Stimulated activated CD4-positive, alpha-beta T cell treated with anti-CD3 and anti-CD28 coated beads, Interleukin-4, amount 100 ng/mL, for 24 hours (primary cell): ENCODE measurements at regions not wholly inside any gene's neighbourhood (a gene's known extent, or its start where the extent isn't known, plus 50 kb on each side); places are given as distances from the start of the nearest gene placed in this dataset.
"Not testable (repeated sequence)": the region's sequence is repeated elsewhere in the genome, so short reads cannot be mapped to it uniquely, and the experiment has no call there.

Experiments used
- DNase-seq: peaks from one replicate; pipeline ENCODE4 v3.0.0-alpha.2; 2020

DNA sequence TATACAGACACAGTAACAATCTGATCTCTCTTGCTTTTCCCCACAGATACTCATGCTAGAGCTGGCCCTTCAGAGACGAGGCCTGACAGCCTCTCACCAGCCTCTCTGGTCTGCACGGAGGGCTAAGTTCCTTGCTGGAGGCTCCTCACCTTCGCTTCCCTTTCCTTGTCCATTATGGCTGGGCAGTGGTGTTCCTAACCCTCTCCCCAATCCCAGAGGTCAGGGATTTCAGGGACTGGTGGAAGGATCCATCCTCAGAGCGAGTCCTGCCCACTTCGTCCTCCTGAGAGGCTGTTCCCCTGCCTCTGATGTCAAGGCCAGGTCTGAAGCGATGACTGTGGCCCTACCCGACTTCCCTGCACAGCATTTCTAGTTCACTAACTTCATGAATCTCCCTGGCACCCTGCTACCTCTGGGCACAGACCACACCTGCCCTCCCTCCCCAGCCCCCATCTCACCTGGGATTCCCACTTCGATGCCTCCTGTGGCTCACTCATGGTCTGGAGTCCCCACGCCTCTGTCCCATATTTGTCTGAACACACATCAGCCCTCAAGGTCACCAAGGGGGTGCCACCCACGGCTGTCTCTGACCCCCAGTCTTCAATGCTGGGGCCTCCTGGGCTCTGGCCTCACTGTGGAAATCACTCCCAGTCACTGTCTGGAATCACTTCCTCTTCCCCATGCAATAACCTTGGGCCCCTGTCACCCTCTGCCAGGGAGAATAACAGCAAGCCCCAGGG, 124.9 kb upstream of the PRR20G start:
- DNase-seq = no peak

DNA sequence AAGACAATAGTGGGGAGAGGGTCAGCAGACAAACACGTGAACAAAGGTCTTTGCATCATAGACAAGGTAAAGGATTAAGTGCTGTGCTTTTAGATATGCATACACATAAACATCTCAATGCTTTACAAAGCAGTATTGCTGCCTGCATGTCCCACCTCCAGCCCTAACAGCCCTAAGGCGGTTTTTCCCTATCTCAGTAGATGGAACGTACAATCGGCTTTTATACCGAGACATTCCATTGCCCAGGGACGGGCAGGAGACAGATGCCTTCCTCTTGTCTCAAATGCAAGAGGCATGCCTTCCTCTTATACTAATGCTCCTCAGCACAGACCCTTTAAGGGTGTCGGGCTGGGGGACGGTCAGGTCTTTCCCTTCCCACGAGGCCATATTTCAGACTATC, 124.0 kb upstream of the PRR20G start:
- DNase-seq = not testable (repeated sequence)

DNA sequence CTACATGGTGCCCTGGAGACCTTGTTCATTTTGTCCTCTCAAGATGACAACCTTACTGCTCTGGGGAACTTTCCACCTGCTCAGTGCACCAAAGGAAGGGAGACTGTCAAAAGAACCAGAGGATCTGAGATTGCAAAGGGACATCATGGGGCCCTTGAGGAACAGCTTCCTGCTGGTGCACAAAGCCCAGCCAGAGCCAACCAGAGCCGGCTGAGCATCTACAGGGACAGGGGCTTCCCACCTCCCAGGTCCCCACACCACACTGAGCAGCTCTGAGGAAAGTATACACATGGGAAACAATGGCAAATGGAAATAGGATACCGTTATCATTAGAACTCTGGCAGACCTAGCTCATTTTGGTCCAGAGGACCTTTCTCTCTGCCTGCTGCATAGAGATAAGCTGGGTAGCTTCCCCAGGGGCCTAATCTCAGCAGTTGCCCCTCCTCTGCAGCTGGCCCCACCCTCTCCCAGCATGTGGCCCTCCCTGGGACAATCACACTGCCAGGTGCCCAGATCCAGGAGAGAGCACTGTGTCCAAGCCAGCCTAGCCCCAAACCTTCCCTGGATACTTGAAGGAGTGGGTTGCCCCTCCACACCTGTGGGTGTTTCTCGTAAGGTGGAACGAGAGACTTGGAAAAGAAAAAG, 123.4 kb upstream of the PRR20G start:
- DNase-seq = no peak

DNA sequence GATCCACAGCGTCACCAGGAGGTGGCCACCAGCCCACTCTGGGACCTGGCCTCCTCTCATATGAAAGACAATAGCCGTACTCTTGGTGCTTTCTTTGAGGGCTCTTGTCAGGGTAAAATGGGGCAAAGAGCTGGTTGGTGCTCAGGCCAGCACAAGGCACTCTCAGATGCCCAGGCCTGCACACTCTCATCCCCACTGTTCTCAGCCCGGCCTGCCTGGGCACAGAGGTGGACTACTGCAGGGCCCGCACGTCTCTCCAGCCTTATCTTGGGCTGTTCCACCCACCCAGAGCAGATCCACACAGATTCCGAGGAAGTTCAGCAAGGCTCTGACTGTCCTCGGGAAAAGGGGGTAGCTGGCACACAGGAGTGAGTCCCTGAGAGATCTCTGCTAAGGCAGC, 122.8 kb upstream of the PRR20G start:
- DNase-seq = no peak

DNA sequence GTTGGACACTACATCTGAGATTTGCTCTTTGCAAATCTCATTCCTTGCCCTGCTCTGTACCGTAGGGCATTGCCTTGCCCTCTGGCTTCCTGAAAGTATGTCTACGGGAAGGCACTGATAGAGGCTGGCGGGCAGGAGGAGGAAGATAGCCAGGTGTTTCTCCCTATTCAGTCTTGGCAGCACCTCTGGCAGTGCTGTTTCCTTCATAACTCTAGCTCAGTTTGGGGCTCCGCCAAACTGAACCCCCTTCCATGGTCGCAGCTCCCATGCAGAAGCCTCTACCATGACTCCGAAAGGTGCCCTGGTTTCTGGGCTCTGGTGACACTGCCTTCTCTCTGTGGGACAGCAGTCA, 122.3 kb upstream of the PRR20G start:
- DNase-seq = no peak

DNA sequence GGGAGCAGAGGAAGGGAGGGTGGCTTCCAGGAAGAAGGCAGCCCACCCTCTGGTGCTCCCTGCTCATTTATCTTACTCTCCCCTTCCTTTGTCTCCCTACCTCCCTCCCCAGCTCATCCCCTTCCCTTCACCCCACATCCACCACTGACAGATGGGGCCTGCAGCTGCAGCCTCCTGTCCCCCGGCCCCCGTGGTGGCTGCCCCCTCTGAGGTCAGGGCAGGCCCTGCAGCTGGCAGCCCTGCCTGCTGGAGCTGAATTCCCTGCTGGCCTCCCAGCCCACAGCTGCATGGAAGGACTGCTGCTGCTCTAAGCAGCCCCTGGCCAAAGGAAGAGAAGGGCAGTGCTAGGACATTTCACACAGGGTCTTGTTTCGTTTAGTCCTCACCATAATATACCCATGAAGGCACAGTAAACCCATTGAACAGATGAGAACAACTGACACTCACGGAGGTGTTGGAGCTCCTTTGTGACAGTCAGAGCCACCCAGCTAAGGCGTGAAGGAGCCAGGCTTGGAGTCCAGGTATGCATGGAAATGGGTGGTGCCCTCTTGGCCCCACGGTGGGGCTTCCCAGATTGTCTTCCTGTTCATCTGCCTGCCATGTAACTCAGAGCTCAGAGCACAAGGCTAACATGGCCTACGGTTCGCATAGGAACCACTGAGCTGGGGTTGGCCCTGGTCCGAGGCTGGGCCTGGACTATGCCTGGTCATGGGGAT, 121.7 kb upstream of the PRR20G start:
- no peak for DNase-seq

DNA sequence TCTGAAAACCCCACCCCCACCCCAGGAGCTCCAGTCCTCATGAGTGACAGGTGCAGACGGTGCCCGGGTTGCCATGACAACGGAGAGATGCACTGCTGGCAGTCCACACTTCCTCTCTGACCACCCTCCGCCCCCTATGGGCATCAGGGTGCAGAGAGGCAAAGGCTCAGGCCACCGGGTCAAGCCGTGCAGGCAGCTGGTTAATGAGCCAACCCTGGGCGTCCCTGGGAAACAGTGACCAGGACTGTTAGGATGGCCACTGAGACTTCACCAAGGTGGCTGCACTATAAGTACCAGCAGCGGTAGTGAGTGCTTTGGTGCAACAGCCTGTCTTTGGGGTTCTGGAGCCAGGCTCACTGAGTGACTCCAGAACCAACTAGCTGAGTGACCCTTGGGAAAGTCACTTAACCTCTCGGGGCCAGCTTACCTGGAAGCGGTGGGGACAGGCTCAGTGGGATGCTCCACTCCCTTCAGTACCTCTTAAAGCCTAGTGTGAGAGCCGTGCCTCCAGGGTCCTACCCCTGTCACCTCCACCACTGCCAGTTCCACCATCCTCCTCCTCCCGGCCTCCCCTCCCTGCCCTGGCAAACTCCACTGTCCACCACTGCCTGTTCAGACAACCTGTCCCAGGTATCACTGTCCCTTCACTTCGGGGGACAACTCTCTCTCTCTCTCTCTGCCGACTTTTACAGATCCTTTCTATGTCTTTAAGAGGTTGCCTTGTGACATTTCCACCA, 121.0 kb upstream of the PRR20G start:
- DNase-seq = no peak

DNA sequence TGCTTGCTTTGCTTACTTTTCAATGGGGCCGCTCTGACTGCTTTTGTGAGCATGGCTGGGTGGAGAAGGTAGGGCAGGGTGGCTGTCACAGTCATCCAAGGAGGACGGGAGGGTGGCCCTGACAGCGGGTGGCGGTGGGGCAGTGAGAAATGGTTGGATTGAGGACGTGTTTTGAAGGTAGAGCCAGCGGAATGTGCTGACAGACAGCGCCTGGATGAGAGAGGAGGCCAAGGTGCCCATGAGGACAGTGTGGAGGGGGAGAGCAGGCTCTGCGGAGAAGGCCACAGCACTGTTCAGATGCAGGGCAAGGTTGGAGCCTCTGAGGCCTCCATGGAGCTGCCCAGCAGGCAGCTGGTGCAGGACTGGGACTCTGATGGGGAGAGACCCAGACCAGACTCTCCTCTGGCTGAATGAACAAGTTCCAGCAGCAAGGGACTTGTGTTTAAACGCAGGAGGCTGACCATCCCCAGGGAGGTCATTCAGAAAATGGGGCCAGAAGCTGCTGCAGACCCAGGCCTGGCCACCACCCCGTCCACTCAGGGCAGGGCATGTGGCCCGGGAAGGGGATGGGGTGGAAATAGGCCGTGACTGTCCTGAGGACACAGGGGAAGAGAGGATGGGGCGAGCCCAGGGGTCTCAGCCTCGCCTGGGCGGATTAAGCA, 120.3 kb upstream of the PRR20G start:
- DNase-seq = no peak

DNA sequence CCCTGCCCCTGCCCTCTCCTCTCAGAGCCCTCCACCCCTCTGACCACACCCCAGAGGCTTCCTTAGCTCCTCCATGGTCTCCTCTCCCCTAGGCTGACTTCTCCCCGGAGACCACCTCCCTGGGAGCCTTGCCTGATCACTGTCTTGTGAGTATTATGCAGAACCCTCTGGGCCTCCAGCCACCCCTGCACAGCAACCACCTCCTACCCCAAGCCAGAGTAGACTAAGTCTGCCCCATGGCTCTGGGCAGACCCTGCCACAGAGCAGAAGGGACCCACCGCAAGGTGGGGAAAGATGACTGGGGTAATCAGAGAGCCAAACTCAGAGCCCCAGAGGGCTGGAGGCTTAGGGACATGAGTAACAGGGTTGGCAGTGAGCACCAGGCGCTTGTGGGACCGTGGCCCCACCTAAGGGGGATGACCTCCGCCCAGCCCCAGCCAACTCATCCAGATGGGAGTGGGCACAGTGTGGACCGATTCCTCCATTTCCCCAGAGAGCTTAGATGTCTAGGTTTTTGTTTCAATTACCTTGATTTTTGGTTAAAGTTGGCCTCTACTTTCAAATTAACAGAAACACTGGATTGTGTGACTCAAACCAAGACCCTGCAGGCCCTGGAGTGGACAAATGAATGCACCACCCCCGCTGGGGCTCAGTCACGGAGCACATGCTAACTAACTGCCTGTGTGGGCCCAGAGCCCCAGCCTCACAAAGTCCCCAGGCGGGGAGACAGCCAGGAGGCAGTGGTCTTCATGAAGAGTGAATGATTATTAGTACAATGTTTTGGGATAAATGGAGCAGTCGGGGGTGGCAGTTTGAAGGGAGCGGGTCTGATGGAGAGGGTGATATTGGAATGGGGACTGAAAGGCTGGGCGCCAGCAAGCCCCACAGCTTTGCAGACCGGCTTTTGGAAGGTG, 119.4 kb upstream of the PRR20G start:
- DNase-seq = no peak

DNA sequence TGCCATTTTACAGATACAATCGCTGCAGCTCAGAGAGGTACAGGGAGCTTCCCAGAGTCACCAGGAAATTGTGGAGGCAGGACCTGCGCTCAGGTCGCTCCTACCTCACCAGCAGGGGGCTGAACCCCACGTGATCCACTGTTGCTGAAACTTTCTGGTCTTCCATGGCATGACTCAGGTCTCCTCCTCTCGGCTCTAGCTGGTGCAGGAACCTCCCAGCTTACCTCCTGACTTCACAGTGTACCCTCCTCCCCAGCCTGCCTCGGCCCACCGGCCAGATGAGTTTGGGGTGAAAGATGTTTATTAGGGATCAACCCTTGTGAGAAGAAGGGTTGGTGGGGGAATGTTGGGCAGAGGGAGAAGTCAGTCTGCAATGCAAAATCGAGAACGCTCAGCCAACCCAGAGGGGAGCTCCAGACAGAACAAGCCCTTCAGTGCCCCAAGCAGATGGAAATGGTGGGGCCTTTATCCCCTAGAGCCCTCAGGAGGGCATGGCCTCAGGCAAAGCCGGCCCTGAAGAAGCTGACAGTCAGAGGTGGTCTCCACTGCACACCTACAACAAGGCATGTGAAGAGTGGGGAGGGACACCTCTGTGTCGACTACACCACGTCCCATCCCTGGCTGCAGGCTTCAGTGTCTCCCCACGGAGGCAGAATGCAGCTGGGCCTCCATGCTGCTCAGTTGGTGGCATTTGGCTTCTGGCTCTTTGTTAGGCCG, 118.6 kb upstream of the PRR20G start:
- peak; percentile 7 for DNase-seq

DNA sequence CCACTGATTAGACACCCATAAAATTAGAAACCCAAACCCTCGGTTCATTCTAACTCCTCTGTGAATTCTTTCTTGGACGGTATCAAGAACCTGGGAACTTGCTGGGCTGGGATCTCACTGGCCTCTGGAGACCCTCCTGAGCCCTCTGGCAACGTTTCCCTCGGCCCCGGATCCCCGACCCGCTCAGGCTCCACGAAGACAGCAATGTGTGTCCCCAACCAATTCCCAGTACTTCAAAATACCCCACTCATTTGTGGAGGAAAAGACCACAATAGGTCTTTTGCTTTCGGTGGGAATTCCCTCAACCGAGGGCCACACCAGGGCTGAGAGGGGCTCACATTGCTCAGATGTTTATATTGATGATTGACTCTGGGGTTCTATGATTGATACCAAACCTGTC, 117.9 kb upstream of the PRR20G start:
- DNase-seq = no peak

DNA sequence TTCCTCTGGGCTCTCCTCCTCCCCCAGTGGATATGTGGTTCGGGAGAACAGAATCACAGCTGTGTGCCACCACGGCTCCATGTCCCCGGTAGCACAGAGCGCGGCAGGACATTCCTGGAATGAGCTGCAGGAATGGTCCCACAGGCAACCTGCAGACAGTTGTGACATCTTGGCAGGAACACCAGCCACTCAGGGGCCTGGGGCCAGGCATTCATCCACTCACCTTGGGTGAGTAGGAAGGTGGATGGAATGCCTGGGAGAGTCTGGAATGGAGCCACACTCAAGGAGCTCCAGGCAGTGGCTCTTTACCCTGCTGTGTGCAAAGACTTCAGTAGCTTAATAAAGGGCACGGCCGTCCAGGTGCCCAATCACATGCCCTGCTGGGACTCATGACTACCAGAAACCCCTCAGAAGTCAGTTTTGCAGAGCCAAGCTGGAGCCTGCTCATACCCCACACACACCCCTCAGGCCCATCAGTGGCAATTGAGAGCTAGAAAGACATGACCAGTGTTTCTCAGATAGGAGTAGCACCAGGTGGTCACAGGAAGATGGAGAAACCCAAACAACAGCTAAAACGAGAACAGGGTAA, 117.3 kb upstream of the PRR20G start:
- DNase-seq = no peak

DNA sequence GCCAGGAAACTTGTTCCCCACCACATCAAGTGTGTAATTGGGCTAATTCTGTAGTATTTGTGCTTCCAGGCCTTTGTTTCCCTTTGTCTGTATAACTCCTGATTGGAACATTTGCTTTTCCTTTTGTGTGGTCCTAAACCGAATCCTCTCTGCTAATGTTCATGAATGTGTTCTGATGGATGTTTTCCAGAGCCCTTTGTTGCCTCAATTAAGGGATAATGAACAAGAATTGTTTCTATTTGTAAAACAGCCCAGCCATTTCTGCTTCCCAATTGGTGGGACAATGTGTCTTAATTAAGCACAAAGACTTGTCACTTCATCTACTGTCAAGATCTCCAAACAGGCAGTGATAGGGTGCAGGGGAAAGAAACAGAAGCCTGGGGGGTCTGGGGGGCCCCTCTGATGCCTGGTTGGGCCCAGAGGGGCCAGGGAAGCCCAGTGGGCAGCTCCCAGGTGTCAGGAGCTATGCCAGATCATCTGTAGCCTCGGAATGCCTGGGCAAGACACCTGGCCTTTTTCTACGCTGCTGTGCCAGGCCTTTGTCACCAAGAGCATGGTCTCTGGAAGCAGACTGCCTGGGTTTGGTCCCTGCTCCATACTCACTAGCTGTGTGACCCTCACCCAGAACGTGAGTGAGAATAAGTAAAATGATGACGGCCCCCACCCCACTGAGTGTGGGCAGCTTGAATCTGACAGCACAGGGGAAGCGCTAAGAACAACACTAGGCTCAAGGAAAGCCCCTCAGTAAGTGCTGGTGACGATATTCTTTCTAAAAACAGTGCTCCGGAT, 116.6 kb upstream of the PRR20G start:
- DNase-seq = no peak

DNA sequence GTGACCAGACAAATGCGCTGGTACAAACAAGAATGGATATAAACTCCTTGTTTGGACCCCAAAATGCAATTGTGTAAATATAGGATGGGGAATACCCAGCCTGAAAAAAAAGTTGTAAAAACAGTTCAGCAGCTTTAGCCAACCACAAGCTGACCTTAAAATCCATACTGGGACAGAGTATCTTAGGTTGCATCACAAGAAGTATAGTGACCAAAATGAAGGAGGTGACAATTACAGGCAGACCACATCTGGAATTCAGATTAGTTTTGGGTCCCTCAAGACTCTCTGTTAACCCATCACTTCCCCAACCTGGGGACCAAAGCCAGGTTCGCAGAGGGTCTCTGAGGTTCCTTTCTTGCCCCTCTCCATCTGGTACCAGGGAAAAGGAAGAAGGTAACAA, 115.9 kb upstream of the PRR20G start:
- no peak for DNase-seq

DNA sequence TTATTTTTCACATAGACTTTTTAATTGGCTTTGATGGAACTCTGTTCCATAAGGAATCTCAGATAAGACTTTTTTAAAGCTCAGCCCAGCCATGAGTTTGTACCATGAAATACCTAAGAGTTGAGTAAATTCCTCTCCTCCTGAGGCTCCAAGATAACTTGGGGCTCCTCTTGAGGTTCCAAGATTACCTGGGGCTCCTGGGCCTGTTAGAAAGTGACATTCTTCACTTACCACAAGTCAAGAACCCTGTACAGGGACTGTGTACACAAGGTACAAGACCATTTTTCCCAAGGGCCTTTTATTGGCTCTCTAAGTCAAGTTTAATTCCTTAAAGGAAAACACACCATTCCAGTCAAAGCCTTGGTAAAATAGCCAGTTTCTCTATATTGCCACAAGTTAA, 111.3 kb upstream of the PRR20G start:
- DNase-seq = no peak

DNA sequence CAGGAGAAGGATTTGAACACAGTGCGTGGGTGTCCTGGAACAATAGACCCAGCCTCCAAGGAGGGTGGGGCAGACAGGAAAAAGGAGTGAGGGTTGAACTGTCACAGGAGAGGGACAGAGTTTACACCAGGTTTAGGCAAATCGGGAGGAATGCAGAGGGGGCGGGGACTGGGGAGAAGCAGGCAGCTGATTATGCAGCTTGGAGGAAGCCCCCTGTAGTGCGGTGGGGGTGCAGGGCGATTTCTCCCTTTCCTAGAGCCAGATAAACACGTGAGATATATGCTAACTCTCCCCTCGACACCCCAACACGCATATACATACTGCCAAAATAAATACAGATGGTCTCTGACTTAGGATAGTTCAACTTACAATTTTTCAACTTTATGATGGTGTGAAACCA, 108.6 kb upstream of the PRR20G start:
- no peak for DNase-seq

DNA sequence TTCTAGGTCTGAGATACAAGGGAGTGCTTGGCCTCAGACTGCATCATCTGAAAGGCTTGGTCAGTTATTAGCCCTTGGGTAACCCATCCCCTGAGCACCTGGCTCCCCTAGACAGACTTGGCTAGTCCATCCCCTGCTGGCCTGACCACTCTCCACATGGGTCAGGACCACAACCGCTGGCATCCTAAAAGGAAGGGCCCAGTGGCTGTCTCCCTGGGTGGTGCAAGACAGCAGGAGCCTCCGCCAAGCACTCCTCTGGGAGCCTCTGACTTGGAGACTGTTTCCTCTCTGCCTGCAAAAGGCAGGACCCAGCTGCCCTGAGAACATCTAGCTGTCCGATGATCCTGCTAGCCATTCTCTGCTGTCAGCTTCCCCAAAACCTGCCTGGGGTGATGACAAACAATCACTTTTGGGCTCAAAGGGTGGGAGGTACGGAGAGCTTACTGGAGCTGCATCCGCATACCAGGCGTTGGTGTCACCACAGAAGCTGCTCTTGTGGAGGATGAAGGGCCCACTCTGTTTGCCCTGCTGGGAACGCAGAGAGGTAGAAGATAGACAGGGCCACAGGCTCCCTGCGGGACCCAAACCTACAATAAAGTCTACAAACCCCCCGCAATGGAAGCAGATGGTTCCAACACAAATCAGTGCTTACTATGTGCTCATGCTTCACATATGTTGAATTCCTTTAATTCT, 108.0 kb upstream of the PRR20G start:
- DNase-seq = no peak

DNA sequence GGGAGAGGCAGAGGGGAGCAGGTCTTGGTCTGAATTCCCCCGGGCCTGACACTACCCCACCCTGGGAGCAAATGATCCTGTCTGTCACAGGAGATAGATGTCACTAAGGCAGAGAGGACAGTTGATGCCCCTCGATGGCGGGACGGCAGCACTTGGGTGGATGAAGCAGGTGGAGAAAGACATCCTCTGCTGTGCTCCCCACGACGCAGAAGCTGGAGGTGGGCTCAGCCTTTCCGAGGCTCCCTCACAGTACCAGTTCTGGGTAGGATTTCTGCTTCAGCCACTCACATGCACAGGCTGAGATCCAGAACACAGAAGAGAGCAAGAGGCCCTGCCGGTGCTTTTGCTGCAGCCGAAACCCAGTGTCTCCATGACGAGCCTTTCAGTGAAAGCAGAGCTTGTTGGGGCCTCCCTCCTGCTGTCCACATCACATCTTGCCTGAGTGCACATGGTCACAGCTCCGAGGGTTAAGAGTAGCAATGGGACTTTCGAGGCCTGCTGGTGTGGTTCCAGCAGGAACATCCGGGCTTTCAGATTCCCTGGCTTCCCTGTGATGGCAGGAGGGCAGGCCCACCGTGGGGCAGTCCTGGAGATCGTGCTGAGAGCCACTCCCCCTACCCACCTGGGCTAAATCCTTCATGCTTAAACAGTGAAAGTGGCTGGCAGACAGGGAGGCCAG, 107.3 kb upstream of the PRR20G start:
- no peak for DNase-seq

DNA sequence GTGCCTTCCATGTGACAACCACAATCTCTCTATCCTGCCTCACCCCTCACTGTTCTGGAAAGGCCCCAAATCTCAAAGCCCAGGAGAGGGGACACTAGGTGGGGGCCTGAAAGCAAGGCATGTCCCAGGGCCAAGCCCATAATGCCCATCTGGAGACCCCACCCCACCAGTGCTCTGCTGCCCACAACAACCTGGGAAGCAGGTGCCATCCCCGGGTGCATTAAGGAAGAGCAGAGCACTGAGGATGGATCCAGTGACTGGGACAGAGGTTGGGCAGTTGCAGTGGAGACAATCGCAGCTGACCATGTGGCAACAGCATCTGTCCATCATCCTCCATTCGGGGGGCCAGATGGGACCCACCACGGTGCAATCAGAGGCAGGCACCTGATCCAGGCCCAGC, 106.2 kb upstream of the PRR20G start:
- no peak for DNase-seq
